ENCODE measurements at regions not wholly inside any gene's neighbourhood (a gene's known extent, or its start where the extent isn't known, plus 50 kb on each side); places are given as distances from the start of the nearest gene placed in this dataset.
"Not testable (repeated sequence)": the region's sequence is repeated elsewhere in the genome, so short reads cannot be mapped to it uniquely, and the experiment has no call there.

- DNase-seq, result no peak
Observed at GRCh38 chr2:63740943-63741342, 100.8 kb upstream of the UGP2 start.

GRCh38 chr2:63741884-63742579 is 99.7 kb upstream of the UGP2 start:
- DNase-seq, result no peak

- no peak for DNase-seq
Observed at GRCh38 chr2:63742580-63742976, 99.1 kb upstream of the UGP2 start.

- no peak for DNase-seq
Observed at GRCh38 chr2:63743170-63743981, 98.3 kb upstream of the UGP2 start.

GRCh38 chr2:63743982-63744966 is 97.4 kb upstream of the UGP2 start:
- DNase-seq, result no peak

- not testable (repeated sequence) for DNase-seq
Observed at GRCh38 chr2:63746548-63746947, 95.1 kb upstream of the UGP2 start.

GRCh38 chr2:63751901-63752300 is 89.8 kb upstream of the UGP2 start:
- no peak for DNase-seq

GRCh38 chr2:63755216-63755615 is 86.5 kb upstream of the UGP2 start:
- no peak for DNase-seq

- no peak for DNase-seq
Observed at GRCh38 chr2:63755965-63756364, 85.7 kb upstream of the UGP2 start.

GRCh38 chr2:63763391-63763941 is 78.2 kb upstream of the UGP2 start:
- DNase-seq, result no peak

- DNase-seq, result no peak
Observed at GRCh38 chr2:63764630-63765029, 77.1 kb upstream of the UGP2 start.

- no peak for DNase-seq
Observed at GRCh38 chr2:63765117-63765516, 76.6 kb upstream of the UGP2 start.

GRCh38 chr2:63767307-63767706 is 74.4 kb upstream of the UGP2 start:
- no peak for DNase-seq

GRCh38 chr2:63768051-63768450 is 73.6 kb upstream of the UGP2 start:
- no peak for DNase-seq

- DNase-seq, result no peak
Observed at GRCh38 chr2:63769915-63770314, 71.8 kb upstream of the UGP2 start.

GRCh38 chr2:63772061-63772460 is 69.6 kb upstream of the UGP2 start:
- no peak for DNase-seq

- no peak for DNase-seq
Observed at GRCh38 chr2:63775191-63775590, 66.5 kb upstream of the UGP2 start.

GRCh38 chr2:63776382-63776781 is 65.3 kb upstream of the UGP2 start:
- DNase-seq, result no peak

- DNase-seq, result no peak
Observed at GRCh38 chr2:63777816-63778215, 63.9 kb upstream of the UGP2 start.

GRCh38 chr2:63778391-63778790 is 63.3 kb upstream of the UGP2 start:
- DNase-seq, result no peak

- DNase-seq, result no peak
Observed at GRCh38 chr2:63780518-63781155, 61.1 kb upstream of the UGP2 start.

- DNase-seq, result no peak
Observed at GRCh38 chr2:63784461-63784860, 57.2 kb upstream of the UGP2 start.

Data from islet precursor cell (in vitro differentiated cells).